ENCODE measurements at regions not wholly inside any gene's neighbourhood (a gene's known extent, or its start where the extent isn't known, plus 50 kb on each side); places are given as distances from the start of the nearest gene placed in this dataset.

- DNase-seq, result no peak
- Histone ChIP-seq H3K9me3 (replicated peaks; ENCODE audit: insufficient read depth, low read length) (no peaks in the 10 kb centered on the region), H3K36me3 (replicated peaks; ENCODE audit: insufficient read depth, low read length) (no peaks in the 10 kb centered on the region), H3K4me2 (ENCODE audit: low read depth, low read length) (peak overlapping the region; percentile 73), H3K9ac (ENCODE audit: low read length) (no peak overlapping the region), H2AFZ (ENCODE audit: low read length) (no peak overlapping the region), H3K4me1 (ENCODE audit: low read length) (no peaks in the 10 kb centered on the region), H3F3A (ENCODE audit: insufficient read depth, low read length) (no peaks in the 10 kb centered on the region), H3K27ac (ENCODE audit: low read length) (no peak overlapping the region), H3K27me3 (replicated peaks; ENCODE audit: insufficient read depth, low read length) (peaks cover 94% of the 10 kb centered on the region), H3K9me2 (replicated peaks; ENCODE audit: insufficient read depth, low read length) (no peaks in the 10 kb centered on the region), H3K4me3 (ENCODE audit: low read length) (peak overlapping the region; percentile 9; the same call in 1 of the 2 replicates), H4K20me1 (ENCODE audit: insufficient read depth, low read length) (no peaks in the 10 kb centered on the region), H3K79me2 (ENCODE audit: low read length) (no peaks in the 10 kb centered on the region)
- TF ChIP-seq, protein P1, sequence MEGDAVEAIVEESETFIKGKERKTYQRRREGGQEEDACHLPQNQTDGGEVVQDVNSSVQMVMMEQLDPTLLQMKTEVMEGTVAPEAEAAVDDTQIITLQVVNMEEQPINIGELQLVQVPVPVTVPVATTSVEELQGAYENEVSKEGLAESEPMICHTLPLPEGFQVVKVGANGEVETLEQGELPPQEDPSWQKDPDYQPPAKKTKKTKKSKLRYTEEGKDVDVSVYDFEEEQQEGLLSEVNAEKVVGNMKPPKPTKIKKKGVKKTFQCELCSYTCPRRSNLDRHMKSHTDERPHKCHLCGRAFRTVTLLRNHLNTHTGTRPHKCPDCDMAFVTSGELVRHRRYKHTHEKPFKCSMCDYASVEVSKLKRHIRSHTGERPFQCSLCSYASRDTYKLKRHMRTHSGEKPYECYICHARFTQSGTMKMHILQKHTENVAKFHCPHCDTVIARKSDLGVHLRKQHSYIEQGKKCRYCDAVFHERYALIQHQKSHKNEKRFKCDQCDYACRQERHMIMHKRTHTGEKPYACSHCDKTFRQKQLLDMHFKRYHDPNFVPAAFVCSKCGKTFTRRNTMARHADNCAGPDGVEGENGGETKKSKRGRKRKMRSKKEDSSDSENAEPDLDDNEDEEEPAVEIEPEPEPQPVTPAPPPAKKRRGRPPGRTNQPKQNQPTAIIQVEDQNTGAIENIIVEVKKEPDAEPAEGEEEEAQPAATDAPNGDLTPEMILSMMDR (IDR thresholded peaks at IDR 0.05; ENCODE audit: low read length), result no peak
- TF ChIP-seq EZH2phosphoT487 (IDR thresholded peaks at IDR 0.05; ENCODE audit: low read length) (no peak), EZH2 (optimal IDR thresholded peaks at IDR 0.05; ENCODE audit: low read depth, low read length) (no peak)
Measured at GRCh38 chr7:155373359-155374273, 75.9 kb downstream of the INSIG1 start.

DNA sequence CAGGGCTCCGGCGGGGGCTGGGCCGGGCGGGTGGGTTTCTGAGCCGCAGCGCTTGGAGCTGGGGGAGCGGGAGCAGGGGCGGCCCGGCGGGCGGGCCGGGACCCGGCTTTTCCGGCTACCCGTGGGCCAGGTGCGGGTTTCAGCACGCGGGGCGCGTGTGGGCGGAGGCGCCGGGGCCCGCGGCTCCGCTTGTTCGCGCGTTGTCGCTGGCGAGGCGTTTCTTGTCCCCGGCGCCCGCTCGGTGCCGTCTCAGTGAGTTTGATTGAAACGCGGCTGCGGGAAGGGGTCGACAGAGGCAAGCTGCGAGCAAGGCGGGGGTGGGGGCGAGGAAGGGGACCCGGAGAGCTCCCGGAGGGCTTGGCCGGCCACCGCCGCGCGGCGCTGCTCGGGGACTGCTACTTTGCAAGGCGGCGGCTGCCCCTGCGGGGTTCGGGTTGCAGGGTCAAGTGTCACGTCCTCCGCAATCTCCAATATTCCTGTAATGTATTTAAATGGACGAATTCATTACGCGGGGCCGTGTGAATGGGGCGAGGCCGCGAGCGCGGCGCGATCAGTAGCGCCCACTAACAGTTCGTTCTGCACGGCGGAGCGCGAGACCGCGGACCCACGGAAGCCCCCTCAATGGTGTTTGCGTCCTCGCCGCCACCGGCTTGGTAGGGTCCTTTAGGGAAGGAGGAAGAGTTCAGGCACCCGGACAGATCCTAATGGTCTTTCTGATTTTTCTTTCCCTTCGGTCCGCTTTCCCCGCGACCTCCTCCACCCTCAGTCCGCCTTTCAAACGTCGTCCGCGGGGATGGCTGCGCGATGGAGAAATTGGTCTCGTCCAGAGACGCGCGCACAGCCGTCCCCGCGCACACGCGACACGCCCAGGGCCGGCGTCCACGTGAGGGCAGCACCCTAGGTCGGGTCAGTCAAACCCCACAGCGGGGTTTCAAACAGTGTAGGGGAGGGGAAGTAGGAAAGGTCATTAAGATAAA, 76.9 kb downstream of the INSIG1 start:
- Histone ChIP-seq H2AFZ (ENCODE audit: low read length) (no peak overlapping the region), H3K9me2 (replicated peaks; ENCODE audit: insufficient read depth, low read length) (no peaks in the 10 kb centered on the region), H3K4me1 (ENCODE audit: low read length) (no peaks in the 10 kb centered on the region), H3K4me2 (ENCODE audit: low read depth, low read length) (no peak overlapping the region), H3K9ac (ENCODE audit: low read length) (no peak overlapping the region), H3K27ac (ENCODE audit: low read length) (no peak overlapping the region), H3K79me2 (ENCODE audit: low read length) (no peaks in the 10 kb centered on the region), H3K36me3 (replicated peaks; ENCODE audit: insufficient read depth, low read length) (no peaks in the 10 kb centered on the region), H4K20me1 (ENCODE audit: insufficient read depth, low read length) (no peaks in the 10 kb centered on the region), H3K9me3 (replicated peaks; ENCODE audit: insufficient read depth, low read length) (no peaks in the 10 kb centered on the region), H3K27me3 (replicated peaks; ENCODE audit: insufficient read depth, low read length) (peaks cover 95% of the 10 kb centered on the region), H3F3A (ENCODE audit: insufficient read depth, low read length) (no peaks in the 10 kb centered on the region), H3K4me3 (ENCODE audit: low read length) (no peak overlapping the region)
- no peak for DNase-seq
- TF ChIP-seq EZH2 (optimal IDR thresholded peaks at IDR 0.05; ENCODE audit: low read depth, low read length) (no peak), EZH2phosphoT487 (IDR thresholded peaks at IDR 0.05; ENCODE audit: low read length) (0 out of 2 replicates have a peak, but pooled peaks have one; percentile 43)
- TF ChIP-seq, protein P1 (IDR thresholded peaks at IDR 0.05; ENCODE audit: low read length), result no peak

- H3K4me2 ChIP-seq (ENCODE audit: low read depth, low read length), result no peak overlapping the region
- TF ChIP-seq EZH2 (optimal IDR thresholded peaks at IDR 0.05; ENCODE audit: low read depth, low read length), result no peak
- TF ChIP-seq, protein P1 (IDR thresholded peaks at IDR 0.05; ENCODE audit: low read length), result no peak
- no peak for TF ChIP-seq EZH2phosphoT487 (IDR thresholded peaks at IDR 0.05; ENCODE audit: low read length)
- H2AFZ ChIP-seq (ENCODE audit: low read length), result no peak overlapping the region
- H3K4me1 ChIP-seq (ENCODE audit: low read length), result no peaks in the 10 kb centered on the region
- no peaks in the 10 kb centered on the region for H3K9me2 ChIP-seq (replicated peaks; ENCODE audit: insufficient read depth, low read length)
- H4K20me1 ChIP-seq (ENCODE audit: insufficient read depth, low read length), result no peaks in the 10 kb centered on the region
- H3K4me3 ChIP-seq (ENCODE audit: low read length), result no peak overlapping the region
- H3K36me3 ChIP-seq (replicated peaks; ENCODE audit: insufficient read depth, low read length), result no peaks in the 10 kb centered on the region
- no peaks in the 10 kb centered on the region for H3F3A ChIP-seq (ENCODE audit: insufficient read depth, low read length)
- H3K79me2 ChIP-seq (ENCODE audit: low read length), result no peaks in the 10 kb centered on the region
- no peak overlapping the region for H3K9ac ChIP-seq (ENCODE audit: low read length)
- H3K27ac ChIP-seq (ENCODE audit: low read length), result no peak overlapping the region
- no peaks in the 10 kb centered on the region for H3K9me3 ChIP-seq (replicated peaks; ENCODE audit: insufficient read depth, low read length)
- peaks cover 96% of the 10 kb centered on the region for H3K27me3 ChIP-seq (replicated peaks; ENCODE audit: insufficient read depth, low read length)
- no peak for DNase-seq
Measured at GRCh38 chr7:155375337-155376277, 77.9 kb downstream of the INSIG1 start.

Measured in MM.1S (cell line).